ENCODE measurements at regions not wholly inside any gene's neighbourhood (a gene's known extent, or its start where the extent isn't known, plus 50 kb on each side); places are given as distances from the start of the nearest gene placed in this dataset.

GRCh38 chr5:164869325-164869724 is 1363.9 kb downstream of the MAT2B start:
- Histone ChIP-seq H3K27me3 (ENCODE audit: low read depth, low read length) (no peaks in the 10 kb centered on the region), H3K4me3 (ENCODE audit: low read depth in 1 of 2, low read length in 2 of 2) (no peak overlapping the region), H3K9me3 (ENCODE audit: control insufficient read depth in 1 of 2, low read length in 2 of 2) (no peaks in the 10 kb centered on the region), H3K4me1 (ENCODE audit: control insufficient read depth in 1 of 2, insufficient read depth in 2 of 2, low read length in 2 of 2) (no peaks in the 10 kb centered on the region), H3K27ac (ENCODE audit: low read length) (no peak overlapping the region), H3K36me3 (ENCODE audit: control insufficient read depth in 1 of 2, insufficient read depth in 2 of 2, low read length in 2 of 2) (no peaks in the 10 kb centered on the region)

DNA sequence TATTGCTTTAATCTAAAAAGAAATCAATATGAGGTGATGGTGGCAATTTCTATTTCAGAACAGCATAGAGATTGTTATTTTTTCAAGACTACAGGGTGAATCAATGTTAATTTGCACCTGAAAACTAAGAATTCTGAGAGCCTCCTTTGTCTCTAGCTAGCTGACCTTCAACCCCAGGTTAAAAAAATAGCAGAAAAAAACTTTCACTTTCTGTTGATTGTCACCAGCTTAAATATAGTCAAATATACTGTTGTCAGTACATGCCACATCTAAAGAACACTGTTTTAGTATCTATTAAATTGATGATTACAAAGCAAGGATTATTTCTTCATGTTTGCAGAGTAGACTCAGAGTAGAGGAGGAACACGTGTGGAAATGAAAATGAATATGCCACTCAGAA is 1371.4 kb downstream of the MAT2B start:
- Histone ChIP-seq H3K4me1 (ENCODE audit: control insufficient read depth in 1 of 2, insufficient read depth in 2 of 2, low read length in 2 of 2) (no peaks in the 10 kb centered on the region), H3K27ac (ENCODE audit: low read length) (no peak overlapping the region), H3K27me3 (ENCODE audit: low read depth, low read length) (no peaks in the 10 kb centered on the region), H3K4me3 (ENCODE audit: low read depth in 1 of 2, low read length in 2 of 2) (no peak overlapping the region), H3K36me3 (ENCODE audit: control insufficient read depth in 1 of 2, insufficient read depth in 2 of 2, low read length in 2 of 2) (no peaks in the 10 kb centered on the region), H3K9me3 (ENCODE audit: control insufficient read depth in 1 of 2, low read length in 2 of 2) (peaks cover 9 to 10% of the 10 kb centered on the region in 2 donors)

GRCh38 chr5:164881442-164881841 is 1376.0 kb downstream of the MAT2B start:
- Histone ChIP-seq H3K27me3 (ENCODE audit: low read depth, low read length) (no peaks in the 10 kb centered on the region), H3K36me3 (ENCODE audit: control insufficient read depth in 1 of 2, insufficient read depth in 2 of 2, low read length in 2 of 2) (no peaks in the 10 kb centered on the region), H3K4me3 (ENCODE audit: low read depth in 1 of 2, low read length in 2 of 2) (no peak overlapping the region), H3K9me3 (ENCODE audit: control insufficient read depth in 1 of 2, low read length in 2 of 2) (peaks cover 2 to 9% of the 10 kb centered on the region in 2 donors), H3K27ac (ENCODE audit: low read length) (no peak overlapping the region), H3K4me1 (ENCODE audit: control insufficient read depth in 1 of 2, insufficient read depth in 2 of 2, low read length in 2 of 2) (no peaks in the 10 kb centered on the region)

GRCh38 chr5:164885179-164885578 is 1379.8 kb downstream of the MAT2B start:
- no peak overlapping the region for H3K4me3 ChIP-seq (ENCODE audit: low read depth in 1 of 2, low read length in 2 of 2)
- H3K27ac ChIP-seq (ENCODE audit: low read length): no peak overlapping the region
- peaks cover 0 to under 1% of the 10 kb centered on the region in 2 donors for H3K9me3 ChIP-seq (ENCODE audit: control insufficient read depth in 1 of 2, low read length in 2 of 2)
- H3K27me3 ChIP-seq (ENCODE audit: low read depth, low read length): no peaks in the 10 kb centered on the region
- H3K4me1 ChIP-seq (ENCODE audit: control insufficient read depth in 1 of 2, insufficient read depth in 2 of 2, low read length in 2 of 2): no peaks in the 10 kb centered on the region
- H3K36me3 ChIP-seq (ENCODE audit: control insufficient read depth in 1 of 2, insufficient read depth in 2 of 2, low read length in 2 of 2): no peaks in the 10 kb centered on the region

GRCh38 chr5:164893071-164893470 is 1387.7 kb downstream of the MAT2B start:
- no peak overlapping the region for H3K4me3 ChIP-seq (ENCODE audit: low read depth in 1 of 2, low read length in 2 of 2)
- no peaks in the 10 kb centered on the region for H3K27me3 ChIP-seq (ENCODE audit: low read depth, low read length)
- no peak overlapping the region for H3K27ac ChIP-seq (ENCODE audit: low read length)
- no peaks in the 10 kb centered on the region for H3K4me1 ChIP-seq (ENCODE audit: control insufficient read depth in 1 of 2, insufficient read depth in 2 of 2, low read length in 2 of 2)
- H3K36me3 ChIP-seq (ENCODE audit: control insufficient read depth in 1 of 2, insufficient read depth in 2 of 2, low read length in 2 of 2): no peaks in the 10 kb centered on the region
- peaks cover 0 to 5% of the 10 kb centered on the region in 2 donors for H3K9me3 ChIP-seq (ENCODE audit: control insufficient read depth in 1 of 2, low read length in 2 of 2)

DNA sequence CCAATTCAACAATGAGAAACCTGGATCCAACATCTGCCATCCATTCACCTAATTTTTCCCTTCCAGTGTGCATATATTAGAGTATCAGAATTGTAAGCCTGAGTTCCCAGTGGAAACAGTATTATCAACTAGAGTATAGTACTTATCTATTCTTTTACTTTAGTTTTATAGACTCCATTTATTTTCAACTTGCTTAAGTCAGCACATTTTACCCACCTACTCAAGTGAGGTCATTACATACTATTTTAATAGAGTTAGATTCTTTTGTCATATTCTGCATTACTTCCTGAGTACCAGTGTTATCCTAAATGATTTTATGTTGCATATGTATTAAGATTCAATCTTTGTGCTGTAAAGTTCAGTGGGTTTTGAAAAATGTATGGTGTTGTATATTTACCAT is 1393.3 kb downstream of the MAT2B start:
- no peak overlapping the region for H3K27ac ChIP-seq (ENCODE audit: low read length)
- no peaks in the 10 kb centered on the region for H3K27me3 ChIP-seq (ENCODE audit: low read depth, low read length)
- H3K4me1 ChIP-seq (ENCODE audit: control insufficient read depth in 1 of 2, insufficient read depth in 2 of 2, low read length in 2 of 2): no peaks in the 10 kb centered on the region
- H3K4me3 ChIP-seq (ENCODE audit: low read depth in 1 of 2, low read length in 2 of 2): no peak overlapping the region
- H3K9me3 ChIP-seq (ENCODE audit: control insufficient read depth in 1 of 2, low read length in 2 of 2): peaks cover 0 to 2% of the 10 kb centered on the region in 2 donors
- H3K36me3 ChIP-seq (ENCODE audit: control insufficient read depth in 1 of 2, insufficient read depth in 2 of 2, low read length in 2 of 2): no peaks in the 10 kb centered on the region

- no peaks in the 10 kb centered on the region for H3K9me3 ChIP-seq (ENCODE audit: control insufficient read depth in 1 of 2, low read length in 2 of 2)
- no peaks in the 10 kb centered on the region for H3K36me3 ChIP-seq (ENCODE audit: control insufficient read depth in 1 of 2, insufficient read depth in 2 of 2, low read length in 2 of 2)
- H3K27ac ChIP-seq (ENCODE audit: low read length): no peak overlapping the region
- H3K4me1 ChIP-seq (ENCODE audit: control insufficient read depth in 1 of 2, insufficient read depth in 2 of 2, low read length in 2 of 2): no peaks in the 10 kb centered on the region
- no peaks in the 10 kb centered on the region for H3K27me3 ChIP-seq (ENCODE audit: low read depth, low read length)
- no peak overlapping the region for H3K4me3 ChIP-seq (ENCODE audit: low read depth in 1 of 2, low read length in 2 of 2)
Measured at GRCh38 chr5:164909673-164910072, 1404.3 kb downstream of the MAT2B start.

GRCh38 chr5:164921722-164922121 is 1416.3 kb downstream of the MAT2B start:
- no peaks in the 10 kb centered on the region for H3K4me1 ChIP-seq (ENCODE audit: control insufficient read depth in 1 of 2, insufficient read depth in 2 of 2, low read length in 2 of 2)
- no peak overlapping the region for H3K4me3 ChIP-seq (ENCODE audit: low read depth in 1 of 2, low read length in 2 of 2)
- H3K27ac ChIP-seq (ENCODE audit: low read length): no peak overlapping the region
- H3K36me3 ChIP-seq (ENCODE audit: control insufficient read depth in 1 of 2, insufficient read depth in 2 of 2, low read length in 2 of 2): no peaks in the 10 kb centered on the region
- peaks cover 11 to 13% of the 10 kb centered on the region in 2 donors for H3K9me3 ChIP-seq (ENCODE audit: control insufficient read depth in 1 of 2, low read length in 2 of 2)
- no peaks in the 10 kb centered on the region for H3K27me3 ChIP-seq (ENCODE audit: low read depth, low read length)

DNA sequence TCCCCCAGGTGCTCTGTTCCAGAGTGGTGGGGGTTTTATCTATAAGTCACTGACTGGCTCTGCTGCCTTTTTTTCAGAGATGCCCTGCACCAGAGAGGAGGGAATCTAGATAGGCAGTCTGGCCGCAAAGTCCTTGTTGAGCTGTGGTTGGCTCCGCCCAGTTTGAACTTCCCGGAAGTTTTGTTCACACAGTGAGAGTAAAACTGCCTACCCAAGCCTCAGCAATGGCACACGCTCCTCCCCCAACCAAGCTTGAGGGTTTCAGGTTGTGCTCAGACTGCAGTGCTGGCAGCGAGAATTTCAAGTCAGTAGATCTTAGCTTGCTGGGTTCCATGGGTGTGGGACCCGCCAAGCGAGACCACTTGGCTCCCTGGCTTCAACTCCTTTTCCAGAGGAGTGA is 1428.6 kb downstream of the MAT2B start:
- H3K4me3 ChIP-seq (ENCODE audit: low read depth in 1 of 2, low read length in 2 of 2): no peak overlapping the region
- no peak overlapping the region for H3K27ac ChIP-seq (ENCODE audit: low read length)
- H3K9me3 ChIP-seq (ENCODE audit: control insufficient read depth in 1 of 2, low read length in 2 of 2): peaks cover 0 to 2% of the 10 kb centered on the region in 2 donors
- no peaks in the 10 kb centered on the region for H3K4me1 ChIP-seq (ENCODE audit: control insufficient read depth in 1 of 2, insufficient read depth in 2 of 2, low read length in 2 of 2)
- no peaks in the 10 kb centered on the region for H3K36me3 ChIP-seq (ENCODE audit: control insufficient read depth in 1 of 2, insufficient read depth in 2 of 2, low read length in 2 of 2)
- no peaks in the 10 kb centered on the region for H3K27me3 ChIP-seq (ENCODE audit: low read depth, low read length)

DNA sequence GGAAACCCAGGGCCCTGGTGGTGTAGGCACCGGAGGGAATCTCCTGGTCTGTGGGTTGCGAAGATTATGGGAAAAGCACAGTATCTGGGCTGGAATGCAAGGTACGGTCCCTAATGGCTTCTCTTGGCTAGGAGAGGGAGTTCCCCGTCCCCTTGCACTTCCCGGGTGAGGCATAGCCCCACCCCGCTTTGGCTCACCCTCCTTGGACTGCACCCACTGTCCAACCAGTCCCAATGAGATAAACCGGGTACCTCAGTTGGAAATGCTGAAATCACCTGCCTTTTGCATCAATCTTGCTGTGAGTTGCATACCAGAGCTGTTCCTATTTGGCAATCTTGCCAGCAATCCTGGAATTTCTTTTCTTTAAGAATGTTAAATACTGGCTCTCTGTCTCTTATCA is 1429.1 kb downstream of the MAT2B start:
- Histone ChIP-seq H3K27me3 (ENCODE audit: low read depth, low read length) (no peaks in the 10 kb centered on the region), H3K9me3 (ENCODE audit: control insufficient read depth in 1 of 2, low read length in 2 of 2) (peaks cover 0 to 2% of the 10 kb centered on the region in 2 donors)

DNA sequence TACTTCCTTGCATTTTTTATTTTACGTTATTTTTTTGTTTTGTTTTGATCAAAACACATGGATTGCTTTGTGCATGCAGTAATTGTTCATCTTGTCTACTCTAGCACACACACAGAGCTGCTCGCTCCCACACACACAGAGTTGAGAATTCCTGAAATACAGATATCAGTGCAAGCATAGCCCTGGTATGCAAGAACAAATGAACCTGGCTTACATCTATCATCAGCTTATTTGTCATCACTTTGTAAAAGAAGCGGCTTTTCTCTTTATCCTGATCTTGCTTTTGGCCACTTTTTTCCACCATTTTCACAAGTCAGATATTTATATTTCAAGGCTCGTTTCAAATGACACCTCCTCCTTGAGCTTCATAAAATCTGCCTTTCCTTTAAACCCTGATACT is 1435.7 kb downstream of the MAT2B start:
- no peak overlapping the region for H3K27ac ChIP-seq (ENCODE audit: low read length)
- H3K4me3 ChIP-seq (ENCODE audit: low read depth in 1 of 2, low read length in 2 of 2): no peak overlapping the region
- H3K36me3 ChIP-seq (ENCODE audit: control insufficient read depth in 1 of 2, insufficient read depth in 2 of 2, low read length in 2 of 2): no peaks in the 10 kb centered on the region
- H3K27me3 ChIP-seq (ENCODE audit: low read depth, low read length): no peaks in the 10 kb centered on the region
- H3K4me1 ChIP-seq (ENCODE audit: control insufficient read depth in 1 of 2, insufficient read depth in 2 of 2, low read length in 2 of 2): no peaks in the 10 kb centered on the region
- no peaks in the 10 kb centered on the region for H3K9me3 ChIP-seq (ENCODE audit: control insufficient read depth in 1 of 2, low read length in 2 of 2)

More for the DNA sequence above, 1429.1 kb downstream of the MAT2B start:
- Histone ChIP-seq H3K36me3 (ENCODE audit: control insufficient read depth in 1 of 2, insufficient read depth in 2 of 2, low read length in 2 of 2) (no peaks in the 10 kb centered on the region), H3K4me3 (ENCODE audit: low read depth in 1 of 2, low read length in 2 of 2) (no peak overlapping the region), H3K27ac (ENCODE audit: low read length) (no peak overlapping the region), H3K4me1 (ENCODE audit: control insufficient read depth in 1 of 2, insufficient read depth in 2 of 2, low read length in 2 of 2) (no peaks in the 10 kb centered on the region)

DNA sequence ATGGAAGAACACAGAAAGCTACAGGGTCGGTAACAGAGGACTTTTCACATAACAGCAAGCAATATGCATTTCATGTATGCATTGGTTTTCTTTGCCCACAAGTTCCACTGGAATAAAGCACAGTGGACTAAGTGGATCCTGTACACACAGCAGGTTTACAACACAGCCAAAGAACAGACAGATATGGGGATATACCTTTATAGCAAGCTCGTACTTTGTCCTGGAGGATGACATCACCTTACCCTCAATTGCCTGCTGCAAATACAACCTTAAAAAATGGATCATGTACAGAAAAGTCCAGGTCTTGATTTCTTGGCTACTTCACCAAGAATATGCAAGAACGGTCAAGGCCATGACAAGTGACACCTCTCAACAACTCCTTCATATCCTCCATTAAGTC is 1445.5 kb downstream of the MAT2B start:
- H3K4me1 ChIP-seq (ENCODE audit: control insufficient read depth in 1 of 2, insufficient read depth in 2 of 2, low read length in 2 of 2): no peaks in the 10 kb centered on the region
- H3K27ac ChIP-seq (ENCODE audit: low read length): no peak overlapping the region
- no peaks in the 10 kb centered on the region for H3K27me3 ChIP-seq (ENCODE audit: low read depth, low read length)
- no peaks in the 10 kb centered on the region for H3K9me3 ChIP-seq (ENCODE audit: control insufficient read depth in 1 of 2, low read length in 2 of 2)
- no peak overlapping the region for H3K4me3 ChIP-seq (ENCODE audit: low read depth in 1 of 2, low read length in 2 of 2)
- no peaks in the 10 kb centered on the region for H3K36me3 ChIP-seq (ENCODE audit: control insufficient read depth in 1 of 2, insufficient read depth in 2 of 2, low read length in 2 of 2)

All from muscle layer of duodenum (tissue), 2 donors.